ENCODE measurements at regions not wholly inside any gene's neighbourhood (a gene's known extent, or its start where the extent isn't known, plus 50 kb on each side); places are given as distances from the start of the nearest gene placed in this dataset.

- H3K27ac ChIP-seq (ENCODE audit: low read depth, low read length), result no peak overlapping the region
- DNase-seq (ENCODE audit: low read depth, low spot score) (peak; percentile 76), ATAC-seq (peak; percentile 100)
- no peak overlapping the region for H3K9ac ChIP-seq (ENCODE audit: low read length)
- BruUV-seq (replicated peaks), result no TSS peak
- H3K4me3 ChIP-seq (replicated peaks in 1 of 2; ENCODE audit: low read depth in 1 of 2, low read length in 2 of 2), result no peak overlapping the region
- no peaks in the 10 kb centered on the region for H3K36me3 ChIP-seq (ENCODE audit: control insufficient read depth in 1 of 2, insufficient read depth in 2 of 2, low read length in 2 of 2)
- no peaks in the 10 kb centered on the region for H3K9me3 ChIP-seq (ENCODE audit: control insufficient read depth in 1 of 2, insufficient read depth in 1 of 2, low read depth in 1 of 2, low read length in 2 of 2)
- ChIA-PET CTCF (interaction anchor here (0.6 to 3.6 kb wide), 38 partner anchors 8 to 466 kb away, joined by 3 to 69 read pairs (median 5); no protein-coding TSS in a partner anchor), RAD21 (ENCODE audit: low non-redundant PET in 1 of 2, low total read pairs in 2 of 2, uncharacterized antibody in 2 of 2, unreplicated experiment in 2 of 2) (interaction anchor here (0.5 to 2.4 kb wide), 15 partner anchors 23 to 248 kb away, joined by 3 to 11 read pairs (median 4); no protein-coding TSS in a partner anchor), POLR2A (interaction anchor here (0.6 to 1.5 kb wide), 5 partner anchors 47 to 774 kb away, joined by 3 to 5 read pairs (median 4); no protein-coding TSS in a partner anchor)
- intact Hi-C loops (cut with micrococcal nuclease), result loop anchor here (1.0 to 10.0 kb wide), 6 partner anchors 50 to 467 kb away; no protein-coding TSS in a partner anchor
- H3K4me1 ChIP-seq (ENCODE audit: control insufficient read depth in 1 of 2, insufficient read depth in 2 of 2, low read length in 2 of 2), result peaks cover 3 to 17% of the 10 kb centered on the region in 2 experiments; a peak in 3 of 4 replicates
- no peaks in the 10 kb centered on the region for H3K79me2 ChIP-seq (ENCODE audit: insufficient read depth, low read length)
- peak overlapping the region; percentile 92 for H2AFZ ChIP-seq (ENCODE audit: low read depth, low read length, poor library complexity, severe bottlenecking)
- no peaks in the 10 kb centered on the region for H3K9me2 ChIP-seq (ENCODE audit: insufficient read depth)
- H3K27me3 ChIP-seq (ENCODE audit: insufficient read depth, low read length), result no peaks in the 10 kb centered on the region
- H3K4me2 ChIP-seq (ENCODE audit: low read length), result peak overlapping the region; percentile 43
- no peaks in the 10 kb centered on the region for H4K20me1 ChIP-seq (ENCODE audit: insufficient read depth)
- TF ChIP-seq EZH2phosphoT487 (IDR thresholded peaks at IDR 0.05; ENCODE audit: borderline replicate concordance), result no peak
- no peak for TF ChIP-seq FOSL1 (IDR thresholded peaks at IDR 0.05; ENCODE audit: low read depth)
- TF ChIP-seq ZNF274 (IDR thresholded peaks at IDR 0.05; ENCODE audit: low read depth, low read length), result no peak
- no peak for TF ChIP-seq ZFX (IDR thresholded peaks at IDR 0.05)
- TF ChIP-seq CBX3 (IDR thresholded peaks at IDR 0.05; ENCODE audit: low read depth), result peak; percentile 79
- no peak for TF ChIP-seq EZH2 (IDR thresholded peaks at IDR 0.05)
- TF ChIP-seq RAD21 (IDR thresholded peaks at IDR 0.05; ENCODE audit: low read depth), result peak; percentile 96
- no peak for TF ChIP-seq TCF7L2 (IDR thresholded peaks at IDR 0.05; ENCODE audit: borderline replicate concordance, extremely low read depth, insufficient read depth, insufficient read length)
- TF ChIP-seq ELF1 (IDR thresholded peaks at IDR 0.05; ENCODE audit: borderline replicate concordance, low read depth), result no peak; the same call in 1 of the 2 replicates
- no peak for TF ChIP-seq SP1 (IDR thresholded peaks at IDR 0.05; ENCODE audit: low read depth)
- TF ChIP-seq CTCF (IDR thresholded peaks at IDR 0.05 in 2 of 3, conservative IDR thresholded peaks at IDR 0.05 in 1 of 3; ENCODE audit: borderline replicate concordance in 1 of 3, insufficient read depth in 1 of 3, low read depth in 2 of 3, low read length in 2 of 3), result peak; percentile 89 to 96 (median 90)
- no peak for TF ChIP-seq EGR1 (IDR thresholded peaks at IDR 0.05; ENCODE audit: low read depth)
- TF ChIP-seq POLR2AphosphoS5 (IDR thresholded peaks at IDR 0.05; ENCODE audit: low read depth, low read length), result no peak
- no peak for TF ChIP-seq MAX (IDR thresholded peaks at IDR 0.05)
- TF ChIP-seq ZBTB33 (IDR thresholded peaks at IDR 0.05; ENCODE audit: extremely low read depth, insufficient replicate concordance, low read length), result no peak
- no peak for TF ChIP-seq ATF3 (IDR thresholded peaks at IDR 0.05)
- TF ChIP-seq YY1 (IDR thresholded peaks at IDR 0.05; ENCODE audit: extremely low read depth, insufficient replicate concordance, low read depth, low read length), result no peak
- TF ChIP-seq SIN3A (IDR thresholded peaks at IDR 0.05; ENCODE audit: low read depth), result no peak
- TF ChIP-seq JUND (IDR thresholded peaks at IDR 0.05), result no peak
Observed at GRCh38 chr7:142535123-142535779, 214.0 kb upstream of the PRSS1 start.

All from HCT116 (cell line).